Urinary bladder (tissue), 3 donors: ENCODE measurements at regions not wholly inside any gene's neighbourhood (a gene's known extent, or its start where the extent isn't known, plus 50 kb on each side); places are given as distances from the start of the nearest gene placed in this dataset.

Experiments
- DNase-seq: peaks from one replicate; pipeline ENCODE4 v3.0.0-alpha.2; 2015; ENCODE audit errors: extremely low spot score
- H3K27ac ChIP-seq: one replicate; pipeline ENCODE4 v1.5.1; 2013; ENCODE audit warnings: low read depth, mild to moderate bottlenecking, moderate library complexity
- H3K36me3 ChIP-seq: one replicate; pipeline ENCODE4 v1.6.1; 2013; ENCODE audit warnings: mild to moderate bottlenecking, moderate library complexity; ENCODE audit not compliant: insufficient read depth
- H3K4me1 ChIP-seq: one replicate; pipeline ENCODE4 v1.6.1; 2013; ENCODE audit warnings: mild to moderate bottlenecking, moderate library complexity; ENCODE audit not compliant: insufficient read depth
- H3K4me3 ChIP-seq: one replicate; pipeline ENCODE4 v1.5.1; 2013; ENCODE audit warnings: low read depth, low read length
- WGBS: extraction: QIAGEN DNeasy Blood & Tissue Kit; methylation state at CpG from one replicate; pipeline ENCODE4 v1.1.7; 2013; 5-methylcytosine and 5-hydroxymethylcytosine counted together
- donor health status: healthy with polysubstance abuse.
- donor health status: healthy.

GRCh38 chr1:199122085-199122484, 483.2 kb downstream of the PTPRC start:
- DNase-seq = no peak
- 84% methylated on average over 2 of the region's 2 CpGs for WGBS
- Histone ChIP-seq H3K27ac (no peak overlapping the region), H3K36me3 (no peaks in the 10 kb centered on the region), H3K4me3 (no peak overlapping the region), H3K4me1 (no peaks in the 10 kb centered on the region)

DNA sequence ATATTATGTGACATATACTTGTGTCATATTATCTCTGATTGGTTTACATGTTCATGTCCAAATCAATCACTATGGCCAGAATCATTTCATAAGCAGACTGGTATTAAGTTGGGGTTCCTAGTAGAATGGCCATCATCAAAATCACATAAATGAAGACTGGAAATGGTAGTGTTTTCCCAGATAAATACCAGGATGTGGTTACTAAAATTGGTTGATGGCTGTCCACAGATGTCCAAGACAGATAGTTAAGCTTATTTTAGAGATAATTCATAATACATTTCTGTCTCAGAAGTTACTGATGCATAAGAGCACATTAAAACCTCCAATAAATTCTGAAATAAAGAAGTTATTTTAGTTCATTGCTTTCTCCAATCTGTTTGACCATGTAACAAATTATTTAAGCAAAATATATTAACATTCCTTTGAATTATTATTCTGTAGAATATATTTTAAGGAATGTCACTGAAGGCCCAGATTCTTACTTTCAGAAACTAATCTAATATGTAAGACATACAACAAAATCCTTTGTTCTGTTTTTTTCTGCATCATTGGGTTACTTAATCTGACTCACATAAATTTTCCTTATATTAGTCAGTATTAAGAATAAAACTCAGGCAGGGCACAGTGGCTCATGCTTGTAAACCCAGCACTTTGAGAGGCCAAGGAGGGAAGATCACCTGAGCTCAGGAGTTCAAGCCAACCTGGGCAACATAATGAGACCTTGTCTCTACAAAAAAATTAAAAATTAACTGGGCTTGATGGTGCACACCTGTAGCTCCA, 483.9 kb downstream of the PTPRC start:
- DNase-seq = no peak
- no peaks in the 10 kb centered on the region for H3K36me3 ChIP-seq
- H3K4me1 ChIP-seq = no peaks in the 10 kb centered on the region
- H3K4me3 ChIP-seq = no peak overlapping the region
- no peak overlapping the region for H3K27ac ChIP-seq

DNA sequence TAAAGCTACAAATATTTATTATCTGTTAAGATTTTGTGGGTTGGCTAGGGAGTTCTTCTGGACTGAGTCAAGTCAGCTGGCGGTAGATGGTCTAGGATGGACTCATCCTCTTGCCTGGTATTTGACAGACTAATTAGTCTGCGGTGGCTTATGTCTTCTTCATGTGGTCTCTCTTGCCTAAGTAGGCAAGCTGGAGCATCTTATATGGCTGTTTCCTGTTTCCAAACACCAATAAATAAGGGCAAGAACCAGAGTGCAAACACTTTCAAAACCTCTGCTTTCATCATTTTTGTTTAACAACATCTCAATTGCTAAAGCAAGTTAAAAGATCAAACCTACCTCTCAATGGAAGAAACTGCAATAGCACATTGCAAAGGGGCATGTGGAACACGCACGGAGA, 484.8 kb downstream of the PTPRC start:
- Histone ChIP-seq H3K27ac (no peak overlapping the region), H3K4me1 (no peaks in the 10 kb centered on the region), H3K4me3 (no peak overlapping the region), H3K36me3 (no peaks in the 10 kb centered on the region)
- DNase-seq = no peak
- 67% methylated on average over 4 of the region's 4 CpGs for WGBS

GRCh38 chr1:199124351-199124750, 485.5 kb downstream of the PTPRC start:
- no peaks in the 10 kb centered on the region for H3K36me3 ChIP-seq
- no peak overlapping the region for H3K27ac ChIP-seq
- no peaks in the 10 kb centered on the region for H3K4me1 ChIP-seq
- DNase-seq = no peak
- 59% methylated on average over 1 of the region's 1 CpG for WGBS
- H3K4me3 ChIP-seq = no peak overlapping the region

- Histone ChIP-seq H3K4me1 (no peaks in the 10 kb centered on the region), H3K4me3 (no peak overlapping the region), H3K27ac (no peak overlapping the region), H3K36me3 (no peaks in the 10 kb centered on the region)
- DNase-seq = no peak
- WGBS = 89% methylated on average over 2 of the region's 2 CpGs
Measured at GRCh38 chr1:199129247-199129646, 490.4 kb downstream of the PTPRC start.

DNA sequence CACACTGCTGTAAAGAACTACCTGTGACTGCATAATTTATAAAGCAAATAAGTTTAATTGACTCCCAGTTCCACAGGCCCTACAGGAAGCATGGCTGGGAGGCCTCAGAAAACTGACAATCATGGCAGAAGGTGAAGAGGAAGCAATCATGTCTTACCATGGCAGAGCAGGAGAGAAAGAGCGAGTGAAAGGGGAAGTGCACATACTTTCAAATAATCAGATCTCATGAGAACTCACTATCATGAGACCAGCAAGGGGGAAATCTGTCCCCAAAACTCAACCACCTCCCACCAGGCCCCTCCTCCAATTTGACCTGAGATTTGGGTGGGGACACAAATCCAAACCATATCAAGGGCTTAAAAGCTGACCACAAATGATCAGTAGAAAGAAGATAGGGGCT, 493.2 kb downstream of the PTPRC start:
- Histone ChIP-seq H3K27ac (no peak overlapping the region), H3K4me3 (no peak overlapping the region), H3K36me3 (no peaks in the 10 kb centered on the region), H3K4me1 (no peaks in the 10 kb centered on the region)
- DNase-seq = no peak
- 94% methylated on average over 1 of the region's 1 CpG for WGBS

- Histone ChIP-seq H3K36me3 (no peaks in the 10 kb centered on the region), H3K4me3 (no peak overlapping the region), H3K27ac (no peak overlapping the region), H3K4me1 (no peaks in the 10 kb centered on the region)
- DNase-seq = no peak
- 82% methylated on average over 4 of the region's 4 CpGs for WGBS
Measured at GRCh38 chr1:199135901-199136300, 497.1 kb downstream of the PTPRC start.

- H3K4me3 ChIP-seq = no peak overlapping the region
- no peaks in the 10 kb centered on the region for H3K36me3 ChIP-seq
- no peak for DNase-seq
- WGBS = 98% methylated on average over 1 of the region's 1 CpG
- H3K27ac ChIP-seq = no peak overlapping the region
- no peaks in the 10 kb centered on the region for H3K4me1 ChIP-seq
Measured at GRCh38 chr1:199138061-199138460, 499.2 kb downstream of the PTPRC start.

GRCh38 chr1:199149591-199149990, 510.8 kb downstream of the PTPRC start:
- 96% methylated on average over 2 of the region's 2 CpGs for WGBS
- no peak overlapping the region for H3K4me3 ChIP-seq
- no peak for DNase-seq
- no peak overlapping the region for H3K27ac ChIP-seq
- no peaks in the 10 kb centered on the region for H3K36me3 ChIP-seq
- no peaks in the 10 kb centered on the region for H3K4me1 ChIP-seq

DNA sequence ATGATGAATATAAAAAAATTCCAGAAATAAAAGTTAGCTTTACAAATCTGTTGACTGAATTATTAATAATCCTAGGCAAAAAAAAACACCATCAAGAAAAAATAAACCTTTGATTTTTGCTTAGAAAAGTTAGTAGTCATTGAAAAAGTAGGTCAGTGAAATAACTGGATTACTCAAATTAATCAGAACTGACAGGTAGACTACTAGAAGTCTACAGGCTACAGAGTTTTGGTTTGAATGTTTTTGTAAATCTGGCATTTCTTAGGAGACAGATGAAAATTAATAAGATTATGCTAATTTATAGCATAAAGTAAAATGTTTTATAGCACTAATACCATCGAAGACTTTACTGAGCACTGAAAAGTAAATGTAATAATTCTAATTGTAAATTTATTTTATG, 511.9 kb downstream of the PTPRC start:
- no peak overlapping the region for H3K27ac ChIP-seq
- no peaks in the 10 kb centered on the region for H3K36me3 ChIP-seq
- 80% methylated on average over 1 of the region's 1 CpG for WGBS
- no peaks in the 10 kb centered on the region for H3K4me1 ChIP-seq
- no peak overlapping the region for H3K4me3 ChIP-seq
- DNase-seq = no peak

GRCh38 chr1:199151634-199152425, 513.0 kb downstream of the PTPRC start:
- Histone ChIP-seq H3K36me3 (no peaks in the 10 kb centered on the region), H3K27ac (no peak overlapping the region), H3K4me1 (no peaks in the 10 kb centered on the region), H3K4me3 (no peak overlapping the region)
- DNase-seq = no peak
- 71% methylated on average over 6 of the region's 6 CpGs for WGBS

DNA sequence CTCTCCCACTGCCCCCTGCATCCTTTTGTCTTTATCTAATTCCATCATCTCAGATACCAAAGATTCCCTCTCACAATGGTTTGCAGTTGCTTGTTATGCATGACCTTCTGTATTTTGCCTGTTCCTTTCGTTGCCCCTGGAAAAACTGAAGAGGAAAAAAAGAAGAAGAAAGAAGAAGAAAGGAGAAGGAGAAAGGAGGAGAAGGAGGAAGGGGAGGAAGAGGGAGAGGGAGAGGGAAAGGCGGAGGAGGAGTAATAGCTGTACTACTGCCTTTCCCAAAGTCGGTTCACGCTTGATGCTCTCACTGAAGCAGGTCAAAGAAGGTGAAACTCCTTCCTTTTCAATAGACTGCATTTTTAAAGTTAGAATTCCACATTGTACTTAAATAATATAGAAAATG, 513.8 kb downstream of the PTPRC start:
- no peak for DNase-seq
- no peaks in the 10 kb centered on the region for H3K36me3 ChIP-seq
- H3K4me3 ChIP-seq = no peak overlapping the region
- H3K4me1 ChIP-seq = no peaks in the 10 kb centered on the region
- WGBS = 65% methylated on average over 4 of the region's 4 CpGs
- no peak overlapping the region for H3K27ac ChIP-seq

DNA sequence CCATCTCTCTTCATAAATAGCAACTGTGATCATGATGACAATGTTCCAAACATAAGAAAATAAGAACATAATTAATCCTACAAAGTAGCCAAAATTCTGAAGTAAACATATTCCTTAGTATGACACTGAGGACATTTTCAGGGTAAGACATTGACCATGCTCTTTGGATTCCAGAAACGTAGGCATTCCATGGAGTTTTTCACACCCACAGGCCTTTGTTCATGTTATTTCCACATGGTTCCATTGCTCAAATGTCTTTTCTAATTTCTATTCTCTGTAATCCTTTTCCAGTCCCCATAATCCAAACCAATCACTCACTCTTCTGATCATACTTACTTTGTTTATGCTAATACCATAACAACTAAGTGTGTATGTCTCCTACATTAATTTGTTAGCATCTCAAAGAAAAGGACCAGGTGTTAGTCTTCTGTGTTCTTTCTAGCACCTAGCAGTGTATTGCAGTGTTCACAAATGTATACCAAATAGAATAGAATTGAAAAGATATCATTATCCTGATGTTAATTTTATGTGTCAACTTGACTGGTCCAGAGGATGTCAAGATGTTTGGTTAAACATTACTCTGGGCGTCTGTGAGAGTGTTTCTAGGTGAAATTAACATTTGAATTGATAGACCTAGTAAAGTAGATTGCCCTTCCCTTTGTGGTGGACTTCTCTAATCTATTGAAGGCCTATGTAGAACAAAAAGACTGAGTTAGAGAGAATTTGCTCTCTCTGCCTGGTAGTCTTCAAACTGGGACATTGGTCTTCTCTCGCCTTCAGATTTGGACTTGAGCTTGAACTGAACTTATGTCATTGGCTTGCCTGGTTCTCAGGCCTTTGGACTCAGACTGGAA, 516.6 kb downstream of the PTPRC start:
- 74% methylated on average over 3 of the region's 3 CpGs for WGBS

DNA sequence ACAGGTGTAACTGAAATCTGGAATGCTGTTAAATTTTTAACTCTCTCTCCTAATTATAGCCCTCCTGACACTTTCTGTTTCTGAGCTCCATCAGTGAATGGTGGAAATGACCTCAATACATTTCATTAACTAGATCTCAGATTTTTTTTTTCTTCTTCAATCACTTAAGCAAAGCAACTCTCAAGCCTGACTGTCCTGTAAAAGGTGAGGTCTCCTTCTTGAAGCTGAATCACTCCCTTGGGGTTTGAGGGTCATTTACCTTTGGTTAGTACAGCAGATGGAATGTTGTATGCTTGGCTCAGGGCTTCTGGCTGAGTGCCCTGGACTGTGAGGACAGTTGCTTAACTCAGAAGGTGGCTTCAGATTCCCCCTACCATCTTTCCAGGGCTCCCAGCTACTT, 518.7 kb downstream of the PTPRC start:
- no peak for DNase-seq
- no peaks in the 10 kb centered on the region for H3K36me3 ChIP-seq
- no peak overlapping the region for H3K4me3 ChIP-seq
- no peak overlapping the region for H3K27ac ChIP-seq
- H3K4me1 ChIP-seq = no peaks in the 10 kb centered on the region

More for the DNA sequence above, 516.6 kb downstream of the PTPRC start:
- H3K4me1 ChIP-seq = no peaks in the 10 kb centered on the region
- H3K4me3 ChIP-seq = no peak overlapping the region
- no peak overlapping the region for H3K27ac ChIP-seq
- DNase-seq = no peak
- H3K36me3 ChIP-seq = no peaks in the 10 kb centered on the region
